ENCODE measurements at regions not wholly inside any gene's neighbourhood (a gene's known extent, or its start where the extent isn't known, plus 50 kb on each side); places are given as distances from the start of the nearest gene placed in this dataset.

GRCh38 chr10:123449234-123449962 is 216.8 kb upstream of the GPR26 start:
- no peak for DNase-seq

GRCh38 chr10:123450956-123451605 is 215.1 kb upstream of the GPR26 start:
- DNase-seq, result no peak

GRCh38 chr10:123451618-123452245 is 214.4 kb upstream of the GPR26 start:
- DNase-seq, result no peak

- no peak for DNase-seq
These were observed 211.2 kb upstream of the GPR26 start for GRCh38 chr10:123454987-123455386.

- DNase-seq, result no peak
These were observed 210.3 kb upstream of the GPR26 start for GRCh38 chr10:123455861-123456260.

GRCh38 chr10:123458933-123459332 is 207.2 kb upstream of the GPR26 start:
- no peak for DNase-seq

GRCh38 chr10:123459371-123460091 is 206.6 kb upstream of the GPR26 start:
- no peak for DNase-seq

GRCh38 chr10:123462246-123462645 is 203.9 kb upstream of the GPR26 start:
- no peak for DNase-seq

GRCh38 chr10:123462756-123463155 is 203.4 kb upstream of the GPR26 start:
- DNase-seq, result no peak

GRCh38 chr10:123463181-123463580 is 203.0 kb upstream of the GPR26 start:
- DNase-seq, result peak in 1 of 56 donors; percentile 5

- no peak for DNase-seq
These were observed 202.5 kb upstream of the GPR26 start for GRCh38 chr10:123463698-123464097.

- no peak for DNase-seq
These were observed 201.5 kb upstream of the GPR26 start for GRCh38 chr10:123464430-123465323.

- DNase-seq, result peak in 1 of 56 donors; percentile 16
These were observed 195.7 kb upstream of the GPR26 start for GRCh38 chr10:123470336-123470921.

GRCh38 chr10:123471811-123472210 is 194.3 kb upstream of the GPR26 start:
- no peak for DNase-seq

- peak in 1 of 56 donors; percentile 2 for DNase-seq
These were observed 193.5 kb upstream of the GPR26 start for GRCh38 chr10:123472606-123473005.

GRCh38 chr10:123474700-123475099 is 191.5 kb upstream of the GPR26 start:
- no peak for DNase-seq

GRCh38 chr10:123475466-123475865 is 190.7 kb upstream of the GPR26 start:
- no peak for DNase-seq

GRCh38 chr10:123478116-123478515 is 188.0 kb upstream of the GPR26 start:
- no peak for DNase-seq

- no peak for DNase-seq
These were observed 186.5 kb upstream of the GPR26 start for GRCh38 chr10:123479640-123480039.

GRCh38 chr10:123480344-123480743 is 185.8 kb upstream of the GPR26 start:
- DNase-seq, result no peak
